Pancreas (tissue), 10 donors: ENCODE measurements at regions not wholly inside any gene's neighbourhood (a gene's known extent, or its start where the extent isn't known, plus 50 kb on each side); places are given as distances from the start of the nearest gene placed in this dataset.

Source experiments
- ATAC-seq, 4 donors: fragments of 200-7000 bp; cut with Tn5 transposase; one replicate each; pipeline versions ENCODE4 v1.8.0 to v1.9.1; 2020; ENCODE audit warnings: mild to moderate bottlenecking in 4 of 4, moderate library complexity in 4 of 4
- DNase-seq, 6 donors: peaks; one replicate each; pipeline ENCODE4 v3.0.0-alpha.2; 2020
- FAIRE-seq: peaks from 2 replicates; lab custom pipeline; 2012; peaks lifted over from hg19 to GRCh38; lab: Jason Lieb, UNC
- H3K27ac ChIP-seq, 4 donors: fragments of 200-600 bp; sonication (generic); 1 replicate in 3 of 4; 2 replicates in 1 of 4; pipeline versions ENCODE4 v1.5.0 to v1.8.0; 2020
- H3K27me3 ChIP-seq, 4 donors: fragments of 200-600 bp; one replicate each; pipeline ENCODE4 v1.8.0; 2021
- H3K36me3 ChIP-seq, 3 donors: fragments of 200-600 bp; sonication (generic) in 1 of 3; one replicate each; pipeline versions ENCODE4 v1.5.0 to v1.8.0; 2020 to 2021
- H3K4me1 ChIP-seq, 3 donors: fragments of 200-600 bp; one replicate each; pipeline ENCODE4 v1.8.0; 2021
- H3K4me3 ChIP-seq, 4 donors: fragments of 200-600 bp; sonication (generic) in 2 of 4; one replicate each; pipeline versions ENCODE4 v1.5.0 to v1.8.0; 2020 to 2021
- H3K9me3 ChIP-seq, 4 donors: fragments of 200-600 bp; one replicate each; pipeline ENCODE4 v1.8.0; 2021
- WGBS, 2 donors: extraction: QIAGEN DNeasy Blood & Tissue Kit; methylation state at CpG; one replicate each; pipeline ENCODE4 v1.1.7; 2013; 5-methylcytosine and 5-hydroxymethylcytosine counted together
- intact Hi-C, 3 donors: fragments of 100-400 bp; cut with DNase I; formaldehyde crosslinking; loops; one replicate each; pipeline versions ENCODE4 v1.11.1 to v1.14.2; 2022
- TF ChIP-seq, protein P1 (sequence below), 4 donors: fragments of 200-600 bp; sonication (generic) in 3 of 4; IDR thresholded peaks; one replicate each; pipeline versions ENCODE4 v1.5.0 to v1.8.0; 2021; ENCODE audit warnings: antibody characterized with exemption in 4 of 4
- donor health status: healthy with polysubstance abuse.
- donor health status: DM: no; HTN: no; CAD: no; lungs with moderate emphysema.
- donor health status: DM: no; HTN: no; CAD: no.
- donor health status: control.
- donor health status: control.
- donor health status: Bipolar disorder and iron deficiency.
- donor health status: DM: yes; HTN: yes; CAD: no.
- donor health status: DM: no; HTN: no; CAD: no.
- donor health status: DM: no; HTN: no; CAD: no.
- donor health status: DM: yes; HTN: yes; CAD: no.

DNA sequence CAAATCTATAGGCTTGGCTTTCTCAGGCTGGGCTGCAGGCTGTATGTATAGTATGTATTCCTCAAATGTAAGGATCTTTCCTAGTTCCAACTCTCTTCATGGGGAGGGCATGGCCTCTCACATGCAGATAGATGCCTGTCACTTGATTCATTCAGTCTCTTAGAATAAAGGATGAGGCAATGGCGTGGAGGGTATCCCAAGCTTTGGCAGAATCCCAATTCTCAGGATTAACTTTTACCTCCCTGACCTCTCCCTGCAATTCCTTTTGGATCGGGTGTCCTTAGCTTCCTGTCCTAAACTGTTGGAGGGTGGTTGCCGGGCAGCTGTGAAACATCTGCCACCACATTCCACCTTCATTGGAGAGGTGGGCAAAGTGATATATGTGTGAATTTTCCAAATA lies 80.3 kb downstream of the INSIG2 start:
- Histone ChIP-seq H3K27me3 (no peaks in the 10 kb centered on the region), H3K9me3 (no peaks in the 10 kb centered on the region), H3K4me1 (no peaks in the 10 kb centered on the region), H3K36me3 (no peaks in the 10 kb centered on the region), H3K27ac (no peak overlapping the region), H3K4me3 (no peak overlapping the region)
- TF ChIP-seq, protein P1, sequence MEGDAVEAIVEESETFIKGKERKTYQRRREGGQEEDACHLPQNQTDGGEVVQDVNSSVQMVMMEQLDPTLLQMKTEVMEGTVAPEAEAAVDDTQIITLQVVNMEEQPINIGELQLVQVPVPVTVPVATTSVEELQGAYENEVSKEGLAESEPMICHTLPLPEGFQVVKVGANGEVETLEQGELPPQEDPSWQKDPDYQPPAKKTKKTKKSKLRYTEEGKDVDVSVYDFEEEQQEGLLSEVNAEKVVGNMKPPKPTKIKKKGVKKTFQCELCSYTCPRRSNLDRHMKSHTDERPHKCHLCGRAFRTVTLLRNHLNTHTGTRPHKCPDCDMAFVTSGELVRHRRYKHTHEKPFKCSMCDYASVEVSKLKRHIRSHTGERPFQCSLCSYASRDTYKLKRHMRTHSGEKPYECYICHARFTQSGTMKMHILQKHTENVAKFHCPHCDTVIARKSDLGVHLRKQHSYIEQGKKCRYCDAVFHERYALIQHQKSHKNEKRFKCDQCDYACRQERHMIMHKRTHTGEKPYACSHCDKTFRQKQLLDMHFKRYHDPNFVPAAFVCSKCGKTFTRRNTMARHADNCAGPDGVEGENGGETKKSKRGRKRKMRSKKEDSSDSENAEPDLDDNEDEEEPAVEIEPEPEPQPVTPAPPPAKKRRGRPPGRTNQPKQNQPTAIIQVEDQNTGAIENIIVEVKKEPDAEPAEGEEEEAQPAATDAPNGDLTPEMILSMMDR (IDR thresholded peaks at IDR 0.05), result no peak
- ATAC-seq (no peak), DNase-seq (no peak), FAIRE-seq (no peak)
- intact Hi-C loops, result no loop called here
- WGBS, 2 donors, result 84 to 85% methylated on average over 3 of the region's 3 CpGs

GRCh38 chr2:118167026-118167425 lies 78.8 kb downstream of the INSIG2 start:
- no peak for FAIRE-seq
- 58 to 64% methylated on average over 2 of the region's 2 CpGs for WGBS, 2 donors
- intact Hi-C loops, result no loop called here

DNA sequence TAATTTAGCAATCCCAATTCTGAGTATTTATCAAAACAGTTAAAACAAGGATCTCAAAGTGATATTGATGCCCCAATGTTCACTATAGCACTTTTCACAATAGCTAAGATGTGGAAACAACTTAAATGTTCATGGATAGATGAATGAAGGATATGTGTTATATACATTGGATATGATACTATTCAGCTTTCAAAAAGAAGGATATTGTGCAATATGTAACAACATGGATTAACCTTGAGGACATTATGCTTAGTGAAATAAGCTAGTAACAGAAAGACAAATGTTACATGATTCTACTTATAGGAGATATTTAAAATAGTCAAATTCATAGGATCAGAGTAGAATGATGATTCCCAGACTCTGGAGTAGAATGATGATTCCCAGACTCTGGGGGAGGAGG lies 78.0 kb downstream of the INSIG2 start:
- ATAC-seq (no peak), DNase-seq (no peak), FAIRE-seq (no peak)
- Histone ChIP-seq H3K27me3 (no peaks in the 10 kb centered on the region), H3K4me1 (no peaks in the 10 kb centered on the region), H3K9me3 (no peaks in the 10 kb centered on the region), H3K36me3 (no peaks in the 10 kb centered on the region), H3K27ac (no peak overlapping the region), H3K4me3 (no peak overlapping the region)
- intact Hi-C loops, result no loop called here
- TF ChIP-seq, protein P1 (IDR thresholded peaks at IDR 0.05), result no peak

More at GRCh38 chr2:118167026-118167425, 78.8 kb downstream of the INSIG2 start:
- H3K4me1 ChIP-seq, result no peaks in the 10 kb centered on the region
- H3K4me3 ChIP-seq, result no peak overlapping the region
- H3K27me3 ChIP-seq, result no peaks in the 10 kb centered on the region
- ATAC-seq (no peak), DNase-seq (no peak)
- H3K9me3 ChIP-seq, result no peaks in the 10 kb centered on the region
- H3K27ac ChIP-seq, result no peak overlapping the region
- H3K36me3 ChIP-seq, result no peaks in the 10 kb centered on the region
- TF ChIP-seq, protein P1 (IDR thresholded peaks at IDR 0.05), result no peak

GRCh38 chr2:118165595-118165994 lies 77.3 kb downstream of the INSIG2 start:
- no peak for FAIRE-seq
- H3K9me3 ChIP-seq, result no peaks in the 10 kb centered on the region
- intact Hi-C loops, result no loop called here

More at GRCh38 chr2:118165595-118165994, 77.3 kb downstream of the INSIG2 start:
- no peak overlapping the region for H3K4me3 ChIP-seq
- H3K27me3 ChIP-seq, result no peaks in the 10 kb centered on the region
- DNase-seq (no peak), ATAC-seq (no peak)
- H3K27ac ChIP-seq, result no peak overlapping the region
- H3K4me1 ChIP-seq, result no peaks in the 10 kb centered on the region
- H3K36me3 ChIP-seq, result no peaks in the 10 kb centered on the region
- TF ChIP-seq, protein P1 (IDR thresholded peaks at IDR 0.05), result no peak
- WGBS, 2 donors, result 74% methylated on average over 2 of the region's 2 CpGs
